ENCODE measurements at regions not wholly inside any gene's neighbourhood (a gene's known extent, or its start where the extent isn't known, plus 50 kb on each side); places are given as distances from the start of the nearest gene placed in this dataset.

GRCh38 chr16:49075709-49076108 is 205.9 kb downstream of the CBLN1 start:
- H3K4me3 Mint-ChIP-seq = no peak overlapping the region
- H3K4me1 Mint-ChIP-seq = no peaks in the 10 kb centered on the region
- DNase-seq = no peak
- H3K36me3 Mint-ChIP-seq = no peaks in the 10 kb centered on the region
- H3K27ac Mint-ChIP-seq = no peak overlapping the region
- H3K27me3 Mint-ChIP-seq = no peaks in the 10 kb centered on the region
- H3K9me3 Mint-ChIP-seq = peaks cover 11% of the 10 kb centered on the region

- Mint-ChIP-seq H3K27me3 (no peaks in the 10 kb centered on the region), H3K4me3 (no peak overlapping the region), H3K4me1 (no peaks in the 10 kb centered on the region), H3K9me3 (peaks cover 5% of the 10 kb centered on the region), H3K27ac (no peak overlapping the region), H3K36me3 (no peaks in the 10 kb centered on the region)
- no peak for DNase-seq
Observed at GRCh38 chr16:49068224-49068623, 213.4 kb downstream of the CBLN1 start.

- Mint-ChIP-seq H3K27ac (no peak overlapping the region), H3K4me3 (no peak overlapping the region), H3K9me3 (peaks cover 5% of the 10 kb centered on the region), H3K36me3 (no peaks in the 10 kb centered on the region), H3K4me1 (no peaks in the 10 kb centered on the region), H3K27me3 (no peaks in the 10 kb centered on the region)
- no peak for DNase-seq
Observed at GRCh38 chr16:49067776-49068175, 213.9 kb downstream of the CBLN1 start.

- Mint-ChIP-seq H3K27me3 (no peaks in the 10 kb centered on the region), H3K4me3 (no peak overlapping the region), H3K27ac (no peak overlapping the region), H3K9me3 (peaks cover 1% of the 10 kb centered on the region), H3K4me1 (no peaks in the 10 kb centered on the region), H3K36me3 (no peaks in the 10 kb centered on the region)
- no peak for DNase-seq
Observed at GRCh38 chr16:49061137-49061714, 220.4 kb downstream of the CBLN1 start.

DNA sequence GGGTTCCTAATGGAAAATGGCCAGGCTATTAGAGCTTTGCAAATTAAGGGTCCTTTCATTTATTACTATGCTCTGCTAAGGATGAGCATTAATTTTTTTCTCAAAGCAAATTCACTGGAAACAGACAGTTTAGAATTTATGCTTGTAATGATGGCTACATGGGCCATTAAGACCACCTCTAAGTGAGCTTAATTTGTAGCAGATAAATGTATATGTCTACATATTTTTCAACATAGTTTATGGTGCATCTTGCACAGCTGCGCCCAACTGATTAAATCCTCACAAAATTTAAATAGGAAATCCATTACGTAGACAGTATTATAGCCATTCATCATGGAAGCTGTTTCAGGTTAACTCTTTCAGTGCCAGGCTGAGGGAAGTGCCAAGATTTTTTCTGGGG is 220.9 kb downstream of the CBLN1 start:
- DNase-seq = no peak
- H3K27me3 Mint-ChIP-seq = no peaks in the 10 kb centered on the region
- H3K9me3 Mint-ChIP-seq = peaks cover 1% of the 10 kb centered on the region

GRCh38 chr16:49058382-49058781 is 223.3 kb downstream of the CBLN1 start:
- Mint-ChIP-seq H3K4me3 (no peak overlapping the region), H3K9me3 (peaks cover 1% of the 10 kb centered on the region), H3K4me1 (no peaks in the 10 kb centered on the region), H3K27ac (no peak overlapping the region), H3K36me3 (no peaks in the 10 kb centered on the region), H3K27me3 (no peaks in the 10 kb centered on the region)
- no peak for DNase-seq

More for the DNA sequence above, 220.9 kb downstream of the CBLN1 start:
- no peak overlapping the region for H3K27ac Mint-ChIP-seq
- H3K4me1 Mint-ChIP-seq = no peaks in the 10 kb centered on the region
- H3K36me3 Mint-ChIP-seq = no peaks in the 10 kb centered on the region
- no peak overlapping the region for H3K4me3 Mint-ChIP-seq

- Mint-ChIP-seq H3K4me3 (no peak overlapping the region), H3K27me3 (no peaks in the 10 kb centered on the region), H3K4me1 (no peaks in the 10 kb centered on the region), H3K9me3 (peaks cover 1% of the 10 kb centered on the region), H3K36me3 (no peaks in the 10 kb centered on the region), H3K27ac (no peak overlapping the region)
- no peak for DNase-seq
Observed at GRCh38 chr16:49057936-49058335, 223.7 kb downstream of the CBLN1 start.

DNA sequence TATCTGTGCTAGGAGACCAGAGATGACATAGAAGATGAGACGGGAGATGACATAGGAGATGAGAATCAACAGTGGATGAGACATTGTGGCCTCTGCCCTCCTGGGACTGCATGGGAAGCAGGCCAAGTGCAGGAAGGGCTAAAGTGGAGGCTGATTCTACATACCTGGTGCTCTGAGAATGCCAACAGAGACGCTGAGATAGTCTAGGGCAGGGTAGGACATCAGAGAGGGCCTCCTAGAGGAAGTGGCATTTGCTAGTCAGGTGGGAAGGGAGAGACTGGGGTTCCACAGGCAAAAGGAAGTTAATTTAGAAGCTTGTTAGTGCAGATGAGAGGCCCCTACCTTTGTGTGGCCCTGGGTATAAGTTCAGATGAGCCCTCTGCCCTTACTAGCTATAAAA is 224.2 kb downstream of the CBLN1 start:
- H3K27me3 Mint-ChIP-seq = no peaks in the 10 kb centered on the region
- H3K4me3 Mint-ChIP-seq = no peak overlapping the region
- no peaks in the 10 kb centered on the region for H3K36me3 Mint-ChIP-seq
- peaks cover under 1% of the 10 kb centered on the region for H3K9me3 Mint-ChIP-seq
- H3K4me1 Mint-ChIP-seq = no peaks in the 10 kb centered on the region
- DNase-seq = no peak
- H3K27ac Mint-ChIP-seq = no peak overlapping the region

GRCh38 chr16:49056546-49056945 is 225.1 kb downstream of the CBLN1 start:
- H3K4me1 Mint-ChIP-seq = no peaks in the 10 kb centered on the region
- no peak for DNase-seq
- no peak overlapping the region for H3K27ac Mint-ChIP-seq

DNA sequence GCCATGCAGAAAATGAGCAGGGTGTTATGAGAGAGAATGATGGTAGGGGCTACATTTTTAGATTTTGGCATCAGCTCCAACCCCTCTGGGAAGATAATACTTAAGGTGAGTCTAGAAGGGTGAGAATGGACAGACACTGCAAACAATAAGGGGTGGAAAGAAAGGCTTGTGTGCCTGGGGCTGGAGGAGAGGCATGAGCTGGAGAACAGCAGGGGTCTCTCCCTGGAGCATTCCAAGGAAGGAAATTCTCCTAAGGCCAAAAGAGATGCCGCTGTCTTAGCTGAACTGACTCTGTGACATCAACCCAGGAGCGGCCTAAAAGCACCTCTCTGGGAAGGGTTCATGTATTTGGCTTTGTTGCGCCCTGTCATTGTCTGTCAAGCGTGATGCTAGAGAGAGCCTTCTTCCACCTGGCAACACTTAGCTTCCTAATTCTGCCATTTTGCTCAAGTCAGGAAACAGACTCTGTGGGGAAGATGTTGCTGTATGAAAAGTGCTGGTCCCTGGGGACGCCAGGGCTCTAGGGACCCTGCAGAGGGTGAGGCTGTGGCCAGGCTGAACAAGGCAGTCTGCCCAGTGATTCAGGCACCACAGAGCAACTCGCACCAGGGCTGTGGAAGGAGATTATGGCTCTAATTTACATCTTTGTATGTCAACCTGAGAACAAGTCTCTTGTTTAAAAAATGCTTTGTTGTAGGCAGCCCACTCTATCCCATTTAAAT is 225.7 kb downstream of the CBLN1 start:
- Mint-ChIP-seq H3K27me3 (no peaks in the 10 kb centered on the region), H3K36me3 (no peaks in the 10 kb centered on the region), H3K4me1 (no peaks in the 10 kb centered on the region), H3K27ac (no peak overlapping the region), H3K9me3 (no peaks in the 10 kb centered on the region), H3K4me3 (no peak overlapping the region)
- no peak for DNase-seq

More at GRCh38 chr16:49056546-49056945, 225.1 kb downstream of the CBLN1 start:
- H3K9me3 Mint-ChIP-seq = no peaks in the 10 kb centered on the region
- H3K27me3 Mint-ChIP-seq = no peaks in the 10 kb centered on the region
- no peaks in the 10 kb centered on the region for H3K36me3 Mint-ChIP-seq
- no peak overlapping the region for H3K4me3 Mint-ChIP-seq

GRCh38 chr16:49055291-49055690 is 226.3 kb downstream of the CBLN1 start:
- Mint-ChIP-seq H3K27me3 (no peaks in the 10 kb centered on the region), H3K4me1 (no peaks in the 10 kb centered on the region), H3K36me3 (no peaks in the 10 kb centered on the region), H3K9me3 (no peaks in the 10 kb centered on the region), H3K4me3 (no peak overlapping the region), H3K27ac (no peak overlapping the region)
- no peak for DNase-seq

- no peaks in the 10 kb centered on the region for H3K27me3 Mint-ChIP-seq
- DNase-seq = no peak
- H3K9me3 Mint-ChIP-seq = no peaks in the 10 kb centered on the region
- H3K36me3 Mint-ChIP-seq = no peaks in the 10 kb centered on the region
- H3K27ac Mint-ChIP-seq = no peak overlapping the region
- no peaks in the 10 kb centered on the region for H3K4me1 Mint-ChIP-seq
- H3K4me3 Mint-ChIP-seq = no peak overlapping the region
Observed at GRCh38 chr16:49054606-49055005, 227.0 kb downstream of the CBLN1 start.

GRCh38 chr16:49052846-49053245 is 228.8 kb downstream of the CBLN1 start:
- no peak for DNase-seq
- Mint-ChIP-seq H3K36me3 (no peaks in the 10 kb centered on the region), H3K4me3 (no peak overlapping the region), H3K27me3 (no peaks in the 10 kb centered on the region), H3K9me3 (no peaks in the 10 kb centered on the region), H3K4me1 (no peaks in the 10 kb centered on the region), H3K27ac (no peak overlapping the region)

DNA sequence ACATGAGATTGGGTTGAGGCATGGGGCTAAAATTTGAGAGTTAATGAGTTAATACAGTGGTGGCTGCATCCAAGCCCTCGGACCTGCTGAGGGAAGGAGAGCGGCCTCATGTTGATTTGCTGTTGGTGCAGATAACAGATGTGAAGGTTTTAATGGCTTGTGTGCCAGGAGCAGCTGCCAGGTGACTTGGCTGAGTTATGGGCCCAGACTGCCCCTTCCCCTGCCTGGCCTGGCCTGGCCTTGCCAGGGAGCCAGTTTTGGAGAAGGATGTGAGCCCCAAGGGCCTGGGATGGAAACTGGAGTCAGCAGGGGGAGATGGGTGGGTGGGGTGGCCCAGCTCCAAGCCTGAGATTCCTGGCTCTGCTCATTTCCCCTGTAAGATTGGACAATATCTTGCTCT is 230.1 kb downstream of the CBLN1 start:
- no peak overlapping the region for H3K27ac Mint-ChIP-seq
- H3K36me3 Mint-ChIP-seq = no peaks in the 10 kb centered on the region
- no peaks in the 10 kb centered on the region for H3K9me3 Mint-ChIP-seq
- no peak overlapping the region for H3K4me3 Mint-ChIP-seq
- no peaks in the 10 kb centered on the region for H3K4me1 Mint-ChIP-seq
- DNase-seq = no peak
- no peaks in the 10 kb centered on the region for H3K27me3 Mint-ChIP-seq

- no peaks in the 10 kb centered on the region for H3K27me3 Mint-ChIP-seq
- no peak overlapping the region for H3K27ac Mint-ChIP-seq
- no peaks in the 10 kb centered on the region for H3K9me3 Mint-ChIP-seq
- H3K4me1 Mint-ChIP-seq = no peaks in the 10 kb centered on the region
- no peak for DNase-seq
- no peaks in the 10 kb centered on the region for H3K36me3 Mint-ChIP-seq
- H3K4me3 Mint-ChIP-seq = no peak overlapping the region
Observed at GRCh38 chr16:49050607-49051006, 231.0 kb downstream of the CBLN1 start.

GRCh38 chr16:49049644-49050043 is 232.0 kb downstream of the CBLN1 start:
- DNase-seq = no peak
- no peaks in the 10 kb centered on the region for H3K27me3 Mint-ChIP-seq
- no peak overlapping the region for H3K27ac Mint-ChIP-seq
- no peak overlapping the region for H3K4me3 Mint-ChIP-seq
- H3K36me3 Mint-ChIP-seq = no peaks in the 10 kb centered on the region
- no peaks in the 10 kb centered on the region for H3K4me1 Mint-ChIP-seq
- no peaks in the 10 kb centered on the region for H3K9me3 Mint-ChIP-seq

Data from activated naive CD8-positive, alpha-beta T cell treated with anti-CD3 and anti-CD28 coated beads for 36 hours (primary cell).